Parathyroid adenoma (tissue), 2 donors: ENCODE measurements at regions not wholly inside any gene's neighbourhood (a gene's known extent, or its start where the extent isn't known, plus 50 kb on each side); places are given as distances from the start of the nearest gene placed in this dataset.

Experiments used
- H2AFZ ChIP-seq: fragments of 300-600 bp; sonication (generic); one replicate; pipeline ENCODE4 v1.7.0; 2017; ENCODE audit warnings: antibody characterized with exemption, mild to moderate bottlenecking
- H3K27ac ChIP-seq: fragments of 300-600 bp; sonication (generic); one replicate; pipeline ENCODE4 v1.7.0; 2017
- H3K27me3 ChIP-seq: fragments of 300-600 bp; sonication (generic); one replicate; pipeline ENCODE4 v1.7.0; 2017; ENCODE audit warnings: low read length; ENCODE audit not compliant: control insufficient read depth, insufficient read depth
- H3K36me3 ChIP-seq: fragments of 300-600 bp; sonication (generic); one replicate; pipeline ENCODE4 v1.7.0; 2017; ENCODE audit warnings: low read length; ENCODE audit not compliant: control insufficient read depth, insufficient read depth
- H3K4me1 ChIP-seq: fragments of 300-600 bp; sonication (generic); one replicate; pipeline ENCODE4 v1.7.0; 2017; ENCODE audit warnings: control low read depth
- H3K4me2 ChIP-seq: fragments of 300-600 bp; sonication (generic); one replicate; pipeline ENCODE4 v1.7.0; 2017; ENCODE audit warnings: low read length
- H3K4me3 ChIP-seq: fragments of 300-600 bp; sonication (generic); one replicate; pipeline ENCODE4 v1.7.0; 2017; ENCODE audit warnings: low read depth, low read length
- H3K79me2 ChIP-seq: fragments of 300-600 bp; sonication (generic); one replicate; pipeline ENCODE4 v1.7.0; 2017; ENCODE audit warnings: control low read depth
- H3K9ac ChIP-seq: fragments of 300-600 bp; sonication (generic); one replicate; pipeline ENCODE4 v1.7.0; 2017; ENCODE audit warnings: mild to moderate bottlenecking
- H3K9me3 ChIP-seq: fragments of 300-600 bp; sonication (generic); one replicate; pipeline ENCODE4 v1.7.0; 2017; ENCODE audit warnings: low read length; ENCODE audit not compliant: control insufficient read depth
- CTCF ChIP-seq: fragments of 300-600 bp; sonication (generic); IDR thresholded peaks from one replicate; pipeline ENCODE4 v1.7.0; 2017; ENCODE audit warnings: antibody characterized with exemption, mild to moderate bottlenecking
- donor health status: primary hyperparathyroidism.

DNA sequence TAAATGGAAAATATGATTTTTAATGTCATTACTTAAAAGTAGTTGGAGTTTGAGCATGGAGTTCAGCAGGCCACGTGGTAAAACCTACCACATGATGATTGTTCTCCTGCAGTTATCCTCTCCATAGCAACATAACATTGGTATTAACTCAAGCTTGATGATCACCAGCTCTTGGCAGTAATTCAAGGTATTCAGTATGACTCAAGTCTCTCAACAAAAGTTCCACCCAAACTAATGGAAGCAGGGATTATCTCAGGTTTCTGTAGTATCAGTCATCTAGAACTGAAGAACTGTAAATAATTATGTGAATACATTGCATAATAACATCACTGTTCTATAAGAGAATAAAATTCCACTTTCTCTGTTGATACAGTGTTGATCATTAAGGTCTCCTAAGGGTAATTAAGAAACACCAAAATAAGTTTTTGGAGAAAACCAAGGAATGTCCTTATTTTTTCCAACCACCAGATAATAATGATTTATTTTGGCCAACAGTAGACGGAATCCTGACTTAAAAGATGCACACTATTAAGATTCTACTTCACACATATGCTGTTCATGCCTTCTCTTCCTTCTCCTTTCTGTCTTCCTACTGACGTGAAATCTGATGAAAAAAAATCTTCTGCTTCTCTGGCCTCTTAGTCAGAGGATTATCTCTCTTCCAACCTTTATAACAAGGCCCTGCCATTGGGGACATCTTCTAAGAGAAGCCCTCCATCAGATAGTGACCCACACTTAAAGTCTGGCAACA lies 1092.3 kb downstream of the EFNB2 start:
- Histone ChIP-seq H3K79me2 (no peaks in the 10 kb centered on the region), H3K4me3 (no peak overlapping the region), H3K27me3 (no peaks in the 10 kb centered on the region), H3K9ac (no peak overlapping the region), H3K27ac (no peak overlapping the region), H3K9me3 (no peaks in the 10 kb centered on the region), H3K4me1 (no peaks in the 10 kb centered on the region), H3K36me3 (no peaks in the 10 kb centered on the region), H2AFZ (no peak overlapping the region), H3K4me2 (no peak overlapping the region)
- TF ChIP-seq CTCF = no peak

- Histone ChIP-seq H3K4me1 (no peaks in the 10 kb centered on the region), H3K4me2 (no peak overlapping the region), H3K27me3 (no peaks in the 10 kb centered on the region), H3K27ac (no peak overlapping the region), H2AFZ (no peak overlapping the region), H3K9ac (no peak overlapping the region), H3K9me3 (no peaks in the 10 kb centered on the region), H3K36me3 (no peaks in the 10 kb centered on the region), H3K4me3 (no peak overlapping the region), H3K79me2 (no peaks in the 10 kb centered on the region)
- no peak for TF ChIP-seq CTCF
Measured at GRCh38 chr13:105442040-105442439, 1093.4 kb downstream of the EFNB2 start.

DNA sequence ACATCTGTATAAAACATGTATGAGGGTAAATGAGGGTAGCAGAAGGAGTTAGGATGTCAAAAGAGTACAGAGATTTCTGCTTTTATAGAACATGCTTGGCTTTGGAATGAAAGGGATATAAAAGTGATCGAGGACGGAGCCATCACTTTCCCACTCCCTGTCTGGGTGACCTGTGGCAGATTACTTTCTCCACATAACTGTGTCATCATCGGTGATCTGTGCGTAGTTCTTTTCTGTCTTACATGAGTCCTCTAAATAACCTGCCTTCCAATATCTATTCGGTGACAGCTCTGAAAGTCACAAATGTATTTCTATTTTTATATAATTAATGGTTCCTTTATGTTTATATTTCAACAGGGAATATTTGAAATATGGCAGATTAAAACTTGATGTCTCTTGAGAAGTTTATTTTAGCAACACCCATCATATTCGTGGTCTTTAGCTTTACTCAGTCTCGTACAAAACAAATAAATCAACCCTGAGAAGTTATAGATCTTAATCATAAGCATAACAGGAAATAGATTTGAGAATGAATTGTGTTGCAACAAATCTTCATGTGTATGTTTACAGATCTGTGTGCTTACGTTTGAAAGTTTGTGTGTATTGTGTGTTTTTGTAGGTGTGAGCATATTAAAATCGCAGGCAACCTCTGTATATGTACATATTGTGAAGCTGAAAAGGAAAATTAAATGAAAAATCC lies 1094.3 kb downstream of the EFNB2 start:
- no peaks in the 10 kb centered on the region for H3K27me3 ChIP-seq
- no peak overlapping the region for H3K27ac ChIP-seq
- H3K4me2 ChIP-seq = no peak overlapping the region
- no peak overlapping the region for H3K9ac ChIP-seq
- H2AFZ ChIP-seq = no peak overlapping the region
- TF ChIP-seq CTCF = no peak
- H3K79me2 ChIP-seq = no peaks in the 10 kb centered on the region
- no peaks in the 10 kb centered on the region for H3K4me1 ChIP-seq
- no peaks in the 10 kb centered on the region for H3K9me3 ChIP-seq
- no peak overlapping the region for H3K4me3 ChIP-seq
- no peaks in the 10 kb centered on the region for H3K36me3 ChIP-seq

- Histone ChIP-seq H3K79me2 (no peaks in the 10 kb centered on the region), H3K4me1 (no peaks in the 10 kb centered on the region), H3K9me3 (no peaks in the 10 kb centered on the region), H3K27me3 (no peaks in the 10 kb centered on the region), H3K27ac (no peak overlapping the region), H3K36me3 (no peaks in the 10 kb centered on the region), H3K4me3 (no peak overlapping the region), H3K9ac (no peak overlapping the region), H2AFZ (no peak overlapping the region), H3K4me2 (no peak overlapping the region)
- no peak for TF ChIP-seq CTCF
Measured at GRCh38 chr13:105436943-105437342, 1098.5 kb downstream of the EFNB2 start.
